Hepatocyte (in vitro differentiated cells): ENCODE measurements at regions not wholly inside any gene's neighbourhood (a gene's known extent, or its start where the extent isn't known, plus 50 kb on each side); places are given as distances from the start of the nearest gene placed in this dataset.
A peak's percentile ranks its signal among the peaks of the same experiment; 100 is the strongest.
"Not testable (repeated sequence)": the region's sequence is repeated elsewhere in the genome, so short reads cannot be mapped to it uniquely, and the experiment has no call there.

Experiments used
- DNase-seq: peaks from one replicate; pipeline ENCODE4 v3.0.0-alpha.2; 2016; ENCODE audit warnings: low spot score
- H2AFZ ChIP-seq: fragments of 200-600 bp; sonication (generic); 2 replicates; pipeline ENCODE4 v1.6.0; 2016; ENCODE audit warnings: antibody characterized with exemption, mild to moderate bottlenecking
- H3K27ac ChIP-seq: fragments of 200-600 bp; sonication (generic); 2 replicates; pipeline ENCODE4 v1.5.1; 2016; ENCODE audit warnings: mild to moderate bottlenecking
- H3K27me3 ChIP-seq: fragments of 200-600 bp; sonication (generic); 2 replicates; pipeline ENCODE4 v1.6.1; 2016
- H3K36me3 ChIP-seq: fragments of 200-600 bp; sonication (generic); replicated peaks from 2 replicates; pipeline ENCODE4 v1.5.1; 2016; ENCODE audit warnings: low read depth; ENCODE audit not compliant: insufficient read depth
- H3K4me1 ChIP-seq: fragments of 200-600 bp; sonication (generic); 2 replicates; pipeline ENCODE4 v1.5.1; 2016; ENCODE audit warnings: mild to moderate bottlenecking, moderate library complexity; ENCODE audit not compliant: insufficient read depth
- H3K4me2 ChIP-seq: fragments of 200-600 bp; sonication (generic); 2 replicates; pipeline ENCODE4 v1.6.0; 2016
- H3K4me3 ChIP-seq: fragments of 200-600 bp; sonication (generic); 2 replicates; pipeline ENCODE4 v1.5.1; 2016; ENCODE audit warnings: mild to moderate bottlenecking
- H3K79me2 ChIP-seq: fragments of 200-600 bp; sonication (generic); 2 replicates; pipeline ENCODE4 v1.6.0; 2017; ENCODE audit warnings: mild to moderate bottlenecking
- H3K9me2 ChIP-seq: fragments of 200-600 bp; sonication (generic); replicated peaks from 2 replicates; pipeline ENCODE4 v1.6.0; 2017; ENCODE audit warnings: mild to moderate bottlenecking; ENCODE audit not compliant: insufficient read depth
- H3K9me3 ChIP-seq: fragments of 200-600 bp; sonication (generic); 2 replicates; pipeline ENCODE4 v1.5.1; 2016; ENCODE audit warnings: low read depth, mild to moderate bottlenecking
- H4K20me1 ChIP-seq: fragments of 200-600 bp; sonication (generic); 2 replicates; pipeline ENCODE4 v1.6.0; 2016; ENCODE audit warnings: mild to moderate bottlenecking; ENCODE audit not compliant: insufficient read depth, poor library complexity, severe bottlenecking
- CTCF ChIP-seq: fragments of 200-600 bp; sonication (generic); IDR thresholded peaks from 2 replicates; pipeline ENCODE4 v1.5.1; 2016; ENCODE audit warnings: antibody characterized with exemption, mild to moderate bottlenecking; ENCODE audit not compliant: poor library complexity
- EZH2 ChIP-seq: fragments of 200-600 bp; sonication (generic); IDR thresholded peaks from 2 replicates; pipeline ENCODE4 v1.6.1; 2016; ENCODE audit warnings: antibody characterized with exemption, mild to moderate bottlenecking, borderline replicate concordance
- EZH2phosphoT487 ChIP-seq: fragments of 200-600 bp; sonication (generic); IDR thresholded peaks from one replicate; pipeline ENCODE4 v1.6.1; 2018; ENCODE audit warnings: antibody characterized with exemption, mild to moderate bottlenecking, low read depth, moderate library complexity; ENCODE audit not compliant: unreplicated experiment, severe bottlenecking
- WGBS: methylation state at CpG from one replicate; pipeline ENCODE4 v1.1.6; 2016; ENCODE audit warnings: low lambda C conversion rate; ENCODE audit errors: missing lambda C conversion rate; 5-methylcytosine and 5-hydroxymethylcytosine counted together

- no peaks in the 10 kb centered on the region for H3K9me2 ChIP-seq
- WGBS, result 53% methylated on average over 4 of the region's 4 CpGs
- no peaks in the 10 kb centered on the region for H4K20me1 ChIP-seq
- no peak overlapping the region for H3K27ac ChIP-seq
- H3K79me2 ChIP-seq, result no peaks in the 10 kb centered on the region
- no peaks in the 10 kb centered on the region for H3K36me3 ChIP-seq
- no peaks in the 10 kb centered on the region for H3K27me3 ChIP-seq
- no peak overlapping the region for H3K4me2 ChIP-seq
- DNase-seq, result peak; percentile 66
- no peaks in the 10 kb centered on the region for H3K4me1 ChIP-seq
- H2AFZ ChIP-seq, result no peak overlapping the region
- no peak for TF ChIP-seq EZH2
- peak; percentile 61 for TF ChIP-seq CTCF
- H3K9me3 ChIP-seq, result no peaks in the 10 kb centered on the region
- H3K4me3 ChIP-seq, result no peak overlapping the region
Observed at GRCh38 chr11:96827164-96827563, 437.4 kb downstream of the JRKL start.

- Histone ChIP-seq H3K27ac (no peak overlapping the region), H3K4me3 (no peak overlapping the region), H3K79me2 (no peaks in the 10 kb centered on the region), H3K4me2 (no peak overlapping the region), H2AFZ (no peak overlapping the region), H3K4me1 (no peaks in the 10 kb centered on the region), H3K9me3 (no peaks in the 10 kb centered on the region), H4K20me1 (no peaks in the 10 kb centered on the region), H3K27me3 (no peaks in the 10 kb centered on the region), H3K9me2 (no peaks in the 10 kb centered on the region), H3K36me3 (no peaks in the 10 kb centered on the region)
- TF ChIP-seq EZH2phosphoT487, result no peak
- TF ChIP-seq CTCF, result no peak
- WGBS, result 65% methylated on average over 2 of the region's 2 CpGs
- DNase-seq, result peak; percentile 13
Observed at GRCh38 chr11:96841792-96842191, 452.0 kb downstream of the JRKL start.

- Histone ChIP-seq H3K27ac (no peak overlapping the region), H3K27me3 (no peaks in the 10 kb centered on the region), H3K4me3 (no peak overlapping the region), H2AFZ (no peak overlapping the region), H3K9me2 (no peaks in the 10 kb centered on the region), H4K20me1 (no peaks in the 10 kb centered on the region), H3K36me3 (no peaks in the 10 kb centered on the region), H3K79me2 (no peaks in the 10 kb centered on the region), H3K9me3 (no peaks in the 10 kb centered on the region), H3K4me2 (no peak overlapping the region), H3K4me1 (no peaks in the 10 kb centered on the region)
- WGBS, result 100% methylated on average over 1 of the region's 1 CpG
- no peak for TF ChIP-seq CTCF
- TF ChIP-seq EZH2phosphoT487, result no peak
- no peak for TF ChIP-seq EZH2
- DNase-seq, result no peak
Observed at GRCh38 chr11:96842731-96843130, 452.9 kb downstream of the JRKL start.

GRCh38 chr11:96854425-96854824 lies 464.6 kb downstream of the JRKL start:
- no peaks in the 10 kb centered on the region for H3K4me1 ChIP-seq
- no peak for TF ChIP-seq CTCF
- no peak for TF ChIP-seq EZH2phosphoT487
- no peak for TF ChIP-seq EZH2
- no peak overlapping the region for H3K4me3 ChIP-seq
- H3K79me2 ChIP-seq, result no peaks in the 10 kb centered on the region
- no peaks in the 10 kb centered on the region for H3K9me3 ChIP-seq
- no peak overlapping the region for H3K4me2 ChIP-seq
- H3K9me2 ChIP-seq, result no peaks in the 10 kb centered on the region
- WGBS, result 53% methylated on average over 3 of the region's 3 CpGs
- no peak overlapping the region for H2AFZ ChIP-seq
- no peaks in the 10 kb centered on the region for H3K36me3 ChIP-seq
- no peak for DNase-seq
- no peak overlapping the region for H3K27ac ChIP-seq
- H4K20me1 ChIP-seq, result no peaks in the 10 kb centered on the region
- H3K27me3 ChIP-seq, result no peaks in the 10 kb centered on the region

- H3K36me3 ChIP-seq, H4K20me1 ChIP-seq, H3K27me3 ChIP-seq, H3K27ac ChIP-seq, H2AFZ ChIP-seq, DNase-seq, H3K9me3 ChIP-seq, H3K9me2 ChIP-seq, H3K79me2 ChIP-seq, H3K4me3 ChIP-seq, H3K4me1 ChIP-seq, H3K4me2 ChIP-seq: not testable (repeated sequence)
- WGBS, result 71% methylated on average over 3 of the region's 3 CpGs
Observed at GRCh38 chr11:96861722-96862121, 471.9 kb downstream of the JRKL start.
